ENCODE measurements at regions not wholly inside any gene's neighbourhood (a gene's known extent, or its start where the extent isn't known, plus 50 kb on each side); places are given as distances from the start of the nearest gene placed in this dataset.

DNA sequence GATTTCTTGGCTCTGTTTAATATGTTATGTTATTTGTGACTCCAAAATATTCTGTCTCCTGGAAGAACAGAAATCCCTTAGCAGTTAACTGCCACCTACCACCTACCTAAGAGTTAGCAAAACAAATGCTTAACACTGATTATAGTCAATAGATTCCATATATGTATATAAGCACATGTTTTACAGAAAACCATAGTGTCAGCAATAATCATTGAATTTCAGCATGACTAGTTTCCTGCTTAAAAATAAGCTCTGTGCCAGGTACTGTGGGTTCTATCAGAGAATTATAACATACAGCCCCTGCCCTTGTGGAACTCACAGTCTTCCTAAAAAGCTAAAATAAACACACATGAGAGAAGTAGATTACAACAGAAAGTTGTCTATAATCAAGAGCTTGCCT, 561.9 kb upstream of the CAMK1G start:
- Histone ChIP-seq H3K27me3 (no peaks in the 10 kb centered on the region), H3K27ac (no peak overlapping the region), H3K9me3 (no peaks in the 10 kb centered on the region), H3K4me1 (ENCODE audit: insufficient read depth) (no peaks in the 10 kb centered on the region), H3K4me3 (no peak overlapping the region), H3K36me3 (no peaks in the 10 kb centered on the region)
- TF ChIP-seq, protein P1, sequence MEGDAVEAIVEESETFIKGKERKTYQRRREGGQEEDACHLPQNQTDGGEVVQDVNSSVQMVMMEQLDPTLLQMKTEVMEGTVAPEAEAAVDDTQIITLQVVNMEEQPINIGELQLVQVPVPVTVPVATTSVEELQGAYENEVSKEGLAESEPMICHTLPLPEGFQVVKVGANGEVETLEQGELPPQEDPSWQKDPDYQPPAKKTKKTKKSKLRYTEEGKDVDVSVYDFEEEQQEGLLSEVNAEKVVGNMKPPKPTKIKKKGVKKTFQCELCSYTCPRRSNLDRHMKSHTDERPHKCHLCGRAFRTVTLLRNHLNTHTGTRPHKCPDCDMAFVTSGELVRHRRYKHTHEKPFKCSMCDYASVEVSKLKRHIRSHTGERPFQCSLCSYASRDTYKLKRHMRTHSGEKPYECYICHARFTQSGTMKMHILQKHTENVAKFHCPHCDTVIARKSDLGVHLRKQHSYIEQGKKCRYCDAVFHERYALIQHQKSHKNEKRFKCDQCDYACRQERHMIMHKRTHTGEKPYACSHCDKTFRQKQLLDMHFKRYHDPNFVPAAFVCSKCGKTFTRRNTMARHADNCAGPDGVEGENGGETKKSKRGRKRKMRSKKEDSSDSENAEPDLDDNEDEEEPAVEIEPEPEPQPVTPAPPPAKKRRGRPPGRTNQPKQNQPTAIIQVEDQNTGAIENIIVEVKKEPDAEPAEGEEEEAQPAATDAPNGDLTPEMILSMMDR (IDR thresholded peaks at IDR 0.05), result no peak
- no peak for TF ChIP-seq POLR2A (IDR thresholded peaks at IDR 0.05)
- no peak for TF ChIP-seq EP300 (IDR thresholded peaks at IDR 0.05)
- DNase-seq, result no peak
- intact Hi-C loops (cut with DNase I), result no loop called here

DNA sequence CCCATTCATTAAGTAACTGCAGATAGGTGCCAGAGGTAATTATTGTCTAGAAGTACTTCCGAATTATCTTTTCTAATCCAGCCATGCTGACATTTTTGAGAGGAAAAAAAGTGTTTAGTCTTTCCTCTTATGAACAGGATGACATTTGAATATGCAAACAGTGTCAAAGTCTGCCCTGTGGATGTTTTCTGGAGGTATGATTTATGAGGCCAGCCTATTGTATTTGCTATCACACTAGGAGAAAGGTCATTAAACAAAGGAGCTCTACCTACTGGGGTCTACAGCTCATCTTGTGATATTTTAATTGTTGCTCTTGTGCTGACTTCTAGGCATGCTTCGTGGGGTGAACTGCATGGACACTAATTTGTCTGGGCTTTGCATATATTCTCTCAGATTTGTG, 559.7 kb upstream of the CAMK1G start:
- Histone ChIP-seq H3K4me3 (no peak overlapping the region), H3K4me1 (ENCODE audit: insufficient read depth) (no peaks in the 10 kb centered on the region), H3K9me3 (no peaks in the 10 kb centered on the region), H3K36me3 (no peaks in the 10 kb centered on the region), H3K27ac (no peak overlapping the region), H3K27me3 (no peaks in the 10 kb centered on the region)
- TF ChIP-seq, protein P1 (IDR thresholded peaks at IDR 0.05), result no peak
- TF ChIP-seq POLR2A (IDR thresholded peaks at IDR 0.05) (no peak), EP300 (IDR thresholded peaks at IDR 0.05) (no peak)
- DNase-seq, result no peak
- intact Hi-C loops (cut with DNase I), result no loop called here
- 65 to 76% (median 65%) methylated on average over 2 of the region's 2 CpGs for WGBS, 3 donors

DNA sequence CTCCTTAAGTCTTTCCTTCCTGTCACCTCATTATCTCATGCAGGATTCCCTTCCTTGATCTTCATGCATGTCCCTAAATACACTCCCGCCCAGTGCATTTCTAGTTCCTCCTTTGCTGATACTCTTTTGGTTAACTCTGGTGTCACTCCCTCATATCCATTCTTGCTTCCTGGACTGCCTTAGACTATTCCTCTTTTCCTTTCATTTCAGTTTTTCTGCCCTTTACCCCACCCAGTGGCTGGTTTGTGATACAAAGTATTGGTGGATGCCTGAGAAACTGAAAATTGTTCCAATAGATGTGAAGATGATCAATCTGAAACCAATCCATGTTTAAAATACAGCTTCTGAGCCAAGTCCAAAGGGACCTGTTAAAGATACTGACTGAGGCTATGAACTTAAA, 553.8 kb upstream of the CAMK1G start:
- H3K36me3 ChIP-seq, result no peaks in the 10 kb centered on the region
- H3K4me1 ChIP-seq (ENCODE audit: insufficient read depth), result no peaks in the 10 kb centered on the region
- no peaks in the 10 kb centered on the region for H3K9me3 ChIP-seq
- WGBS, 3 donors, result 86 to 91% (median 90%) methylated on average over 1 of the region's 1 CpG
- intact Hi-C loops (cut with DNase I), result no loop called here
- no peak overlapping the region for H3K4me3 ChIP-seq
- no peaks in the 10 kb centered on the region for H3K27me3 ChIP-seq
- TF ChIP-seq, protein P1 (IDR thresholded peaks at IDR 0.05), result no peak
- TF ChIP-seq EP300 (IDR thresholded peaks at IDR 0.05) (no peak), POLR2A (IDR thresholded peaks at IDR 0.05) (no peak)
- H3K27ac ChIP-seq, result no peak overlapping the region
- DNase-seq, result no peak

DNA sequence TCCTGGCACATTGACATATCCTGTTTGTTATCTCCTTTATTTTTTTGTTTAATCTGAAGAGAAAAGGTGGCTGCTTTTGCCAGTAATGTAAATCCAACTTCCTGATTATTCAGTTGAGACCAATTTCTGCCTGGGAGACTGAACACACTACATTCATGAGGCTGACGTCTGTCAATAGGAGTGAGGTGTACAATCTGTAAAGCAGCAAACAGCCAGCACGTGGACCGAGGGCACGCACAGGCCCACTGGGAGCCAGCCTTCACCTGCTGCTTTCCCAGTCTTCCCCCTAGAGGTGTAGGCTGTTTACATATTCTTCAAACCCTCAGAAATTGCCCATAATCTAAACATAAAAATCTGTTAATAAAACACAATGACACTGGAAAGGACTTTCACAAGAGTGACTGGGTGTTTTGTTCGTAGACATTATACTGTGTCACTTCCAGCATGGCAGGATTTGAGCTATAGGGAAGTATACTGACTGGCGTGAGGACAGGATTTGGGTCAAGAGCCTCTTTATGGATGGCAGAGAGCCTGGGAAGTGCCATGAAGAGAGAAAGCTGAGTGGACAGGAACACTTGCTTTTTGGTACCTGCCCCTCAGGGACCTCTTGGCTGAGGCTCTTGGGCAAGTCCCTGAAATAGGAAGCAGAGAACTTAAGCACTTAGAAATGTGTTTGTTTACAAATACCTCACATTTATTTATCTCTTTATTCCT, 552.9 kb upstream of the CAMK1G start:
- intact Hi-C loops (cut with DNase I), result no loop called here
- Histone ChIP-seq H3K9me3 (no peaks in the 10 kb centered on the region), H3K27me3 (no peaks in the 10 kb centered on the region), H3K36me3 (no peaks in the 10 kb centered on the region), H3K4me3 (no peak overlapping the region), H3K27ac (no peak overlapping the region), H3K4me1 (ENCODE audit: insufficient read depth) (no peaks in the 10 kb centered on the region)
- WGBS, 3 donors, result 87 to 96% (median 93%) methylated on average over 6 of the region's 6 CpGs
- DNase-seq, result no peak
- TF ChIP-seq EP300 (IDR thresholded peaks at IDR 0.05) (no peak), POLR2A (IDR thresholded peaks at IDR 0.05) (no peak)
- TF ChIP-seq, protein P1 (IDR thresholded peaks at IDR 0.05), result no peak
